DND-41 (cell line): ENCODE measurements at regions not wholly inside any gene's neighbourhood (a gene's known extent, or its start where the extent isn't known, plus 50 kb on each side); places are given as distances from the start of the nearest gene placed in this dataset.
"Not testable (repeated sequence)": the region's sequence is repeated elsewhere in the genome, so short reads cannot be mapped to it uniquely, and the experiment has no call there.

Experiments
- ATAC-seq: fragments of 200-7000 bp; cut with Tn5 transposase; 3 replicates; pipeline ENCODE4 v1.9.1; 2021; ENCODE audit warnings: low read depth; ENCODE audit not compliant: insufficient read depth
- DNase-seq: peaks from one replicate; pipeline ENCODE4 v3.0.0-alpha.2; 2020
- H2AFZ ChIP-seq: 2 replicates; pipeline ENCODE4 v1.6.0; 2012; ENCODE audit warnings: low read depth, low read length
- H3K27ac ChIP-seq: 2 replicates; pipeline ENCODE4 v1.5.1; 2012; ENCODE audit warnings: low read length, inconsistent platforms
- H3K27me3 ChIP-seq: fragments of 200-600 bp; sonication (generic); 2 replicates; pipeline ENCODE4 v1.6.0; 2012; ENCODE audit warnings: low read length, mild to moderate bottlenecking, inconsistent platforms; ENCODE audit not compliant: insufficient read depth, poor library complexity
- H3K36me3 ChIP-seq: 2 replicates; pipeline ENCODE4 v1.5.1; 2012; ENCODE audit warnings: low read length, inconsistent platforms; ENCODE audit not compliant: insufficient read depth
- H3K4me1 ChIP-seq: 2 replicates; pipeline ENCODE4 v1.5.1; 2012; ENCODE audit warnings: mild to moderate bottlenecking, low read length; ENCODE audit not compliant: insufficient read depth
- H3K4me2 ChIP-seq: 2 replicates; pipeline ENCODE4 v1.6.0; 2012; ENCODE audit warnings: mild to moderate bottlenecking, moderate library complexity, low read length, inconsistent platforms; ENCODE audit not compliant: insufficient read depth
- H3K4me3 ChIP-seq, 2 experiments: fragments of 200-600 bp in 1 of 2; shearing (Covaris generic) in 1 of 2; 2 replicates each; pipeline ENCODE4 v1.5.1; 2012 to 2016; ENCODE audit warnings: inconsistent platforms in 2 of 2, low read length in 2 of 2, mild to moderate bottlenecking in 2 of 2, low read depth in 1 of 2, moderate library complexity in 1 of 2
- H3K79me2 ChIP-seq: 2 replicates; pipeline ENCODE4 v1.6.0; 2012; ENCODE audit warnings: low read length, inconsistent platforms; ENCODE audit not compliant: insufficient read depth
- H3K9ac ChIP-seq: 2 replicates; pipeline ENCODE4 v1.6.0; 2012; ENCODE audit warnings: low read depth, mild to moderate bottlenecking, inconsistent platforms, low read length, moderate library complexity
- H3K9me3 ChIP-seq: 2 replicates; pipeline ENCODE4 v1.5.1; 2012; ENCODE audit warnings: low read length, moderate library complexity, mild to moderate bottlenecking, inconsistent platforms; ENCODE audit not compliant: insufficient read depth, severe bottlenecking
- H4K20me1 ChIP-seq: 2 replicates; pipeline ENCODE4 v1.6.0; 2012; ENCODE audit warnings: low read length; ENCODE audit not compliant: insufficient read depth
- EZH2 ChIP-seq: IDR thresholded peaks from 3 replicates; pipeline ENCODE4 v1.6.1; 2012; ENCODE audit warnings: borderline replicate concordance, low read depth, mild to moderate bottlenecking, moderate library complexity, low read length, inconsistent platforms; ENCODE audit not compliant: severe bottlenecking
- TF ChIP-seq, protein P1 (sequence below): IDR thresholded peaks from 2 replicates; pipeline ENCODE4 v1.5.1; 2012; ENCODE audit warnings: borderline replicate concordance, low read length, moderate library complexity, mild to moderate bottlenecking; ENCODE audit not compliant: poor library complexity, severe bottlenecking; ENCODE audit errors: extremely low read depth

DNA sequence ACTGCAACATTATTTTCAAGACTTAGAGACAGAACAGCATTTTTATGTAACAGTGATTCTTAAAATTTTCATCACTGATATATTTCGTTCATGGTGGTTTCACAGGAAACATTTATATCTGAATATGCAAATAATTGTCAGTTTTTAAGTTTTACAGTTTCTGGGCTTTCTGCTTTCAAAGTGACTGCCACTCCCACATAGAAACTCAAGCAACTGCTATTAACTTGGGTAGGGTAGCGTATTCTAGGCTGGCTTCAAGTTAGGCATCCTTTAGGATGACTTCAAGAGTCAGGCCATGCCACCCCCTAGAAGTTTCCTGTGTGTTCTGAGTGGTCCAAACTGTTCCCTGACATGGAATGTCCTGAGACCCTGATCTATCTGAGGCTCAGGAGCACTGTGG is 123.6 kb upstream of the TSPAN8 start:
- no peaks in the 10 kb centered on the region for H3K9me3 ChIP-seq
- H3K27me3 ChIP-seq: no peaks in the 10 kb centered on the region
- H4K20me1 ChIP-seq: no peaks in the 10 kb centered on the region
- no peaks in the 10 kb centered on the region for H3K4me1 ChIP-seq
- H3K27ac ChIP-seq: no peak overlapping the region
- H3K36me3 ChIP-seq: no peaks in the 10 kb centered on the region
- H2AFZ ChIP-seq: no peak overlapping the region
- ATAC-seq (no peak), DNase-seq (no peak)
- no peak overlapping the region for H3K9ac ChIP-seq
- no peaks in the 10 kb centered on the region for H3K79me2 ChIP-seq
- TF ChIP-seq, protein P1, sequence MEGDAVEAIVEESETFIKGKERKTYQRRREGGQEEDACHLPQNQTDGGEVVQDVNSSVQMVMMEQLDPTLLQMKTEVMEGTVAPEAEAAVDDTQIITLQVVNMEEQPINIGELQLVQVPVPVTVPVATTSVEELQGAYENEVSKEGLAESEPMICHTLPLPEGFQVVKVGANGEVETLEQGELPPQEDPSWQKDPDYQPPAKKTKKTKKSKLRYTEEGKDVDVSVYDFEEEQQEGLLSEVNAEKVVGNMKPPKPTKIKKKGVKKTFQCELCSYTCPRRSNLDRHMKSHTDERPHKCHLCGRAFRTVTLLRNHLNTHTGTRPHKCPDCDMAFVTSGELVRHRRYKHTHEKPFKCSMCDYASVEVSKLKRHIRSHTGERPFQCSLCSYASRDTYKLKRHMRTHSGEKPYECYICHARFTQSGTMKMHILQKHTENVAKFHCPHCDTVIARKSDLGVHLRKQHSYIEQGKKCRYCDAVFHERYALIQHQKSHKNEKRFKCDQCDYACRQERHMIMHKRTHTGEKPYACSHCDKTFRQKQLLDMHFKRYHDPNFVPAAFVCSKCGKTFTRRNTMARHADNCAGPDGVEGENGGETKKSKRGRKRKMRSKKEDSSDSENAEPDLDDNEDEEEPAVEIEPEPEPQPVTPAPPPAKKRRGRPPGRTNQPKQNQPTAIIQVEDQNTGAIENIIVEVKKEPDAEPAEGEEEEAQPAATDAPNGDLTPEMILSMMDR: no peak
- no peak overlapping the region for H3K4me2 ChIP-seq
- no peak overlapping the region for H3K4me3 ChIP-seq

DNA sequence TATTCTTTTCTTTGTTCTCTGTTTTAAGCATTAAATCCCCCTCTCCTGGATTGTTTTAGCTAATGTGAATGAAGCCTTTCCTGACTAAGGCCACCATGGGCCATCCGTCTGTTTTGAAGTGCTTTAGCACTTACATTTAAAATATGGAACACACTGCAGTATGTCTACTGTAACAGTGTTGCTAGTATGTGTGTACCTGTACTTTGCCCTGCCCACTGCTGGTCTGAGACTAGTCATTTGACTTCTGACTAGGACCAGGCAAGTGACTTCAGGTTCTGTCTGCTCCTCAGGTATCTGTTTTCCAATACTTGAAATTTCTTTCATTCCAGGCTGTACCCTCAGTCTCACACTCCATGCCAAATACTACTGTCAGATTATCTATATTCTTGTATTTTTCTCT is 120.1 kb upstream of the TSPAN8 start:
- Histone ChIP-seq H3K27me3 (no peaks in the 10 kb centered on the region), H2AFZ (no peak overlapping the region), H3K9ac (no peak overlapping the region), H3K4me2 (no peak overlapping the region), H3K9me3 (no peaks in the 10 kb centered on the region), H3K4me1 (no peaks in the 10 kb centered on the region), H3K27ac (no peak overlapping the region), H3K4me3 (no peak overlapping the region), H3K36me3 (no peaks in the 10 kb centered on the region), H3K79me2 (no peaks in the 10 kb centered on the region), H4K20me1 (no peaks in the 10 kb centered on the region)
- TF ChIP-seq EZH2: no peak
- TF ChIP-seq, protein P1: no peak
- ATAC-seq (no peak), DNase-seq (no peak)

DNA sequence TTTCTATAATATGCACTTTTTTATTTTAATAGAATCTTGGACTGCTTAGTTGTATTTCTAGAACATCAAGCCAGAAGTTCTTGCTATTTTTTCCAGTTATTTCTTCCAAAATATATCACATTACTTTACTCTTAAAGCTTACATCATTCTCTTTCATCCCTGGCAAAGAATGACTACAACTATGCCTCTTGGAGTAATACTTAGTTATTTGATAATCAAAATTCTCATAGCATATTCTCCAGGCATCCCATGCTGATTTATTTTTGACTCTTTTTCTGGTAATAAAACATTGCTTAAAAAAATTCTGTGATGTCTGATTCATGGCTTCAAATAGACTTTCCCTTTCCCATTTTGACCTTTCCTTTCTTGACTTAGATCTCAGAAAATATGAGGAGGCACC is 118.7 kb upstream of the TSPAN8 start:
- no peak overlapping the region for H3K4me3 ChIP-seq
- DNase-seq (no peak), ATAC-seq (no peak)
- H3K9ac ChIP-seq: no peak overlapping the region
- no peaks in the 10 kb centered on the region for H3K27me3 ChIP-seq
- H3K9me3 ChIP-seq: no peaks in the 10 kb centered on the region
- H2AFZ ChIP-seq: no peak overlapping the region
- no peaks in the 10 kb centered on the region for H3K4me1 ChIP-seq
- no peak for TF ChIP-seq EZH2
- TF ChIP-seq, protein P1: no peak
- H4K20me1 ChIP-seq: no peaks in the 10 kb centered on the region
- no peaks in the 10 kb centered on the region for H3K79me2 ChIP-seq
- H3K4me2 ChIP-seq: no peak overlapping the region
- no peak overlapping the region for H3K27ac ChIP-seq
- H3K36me3 ChIP-seq: no peaks in the 10 kb centered on the region

DNA sequence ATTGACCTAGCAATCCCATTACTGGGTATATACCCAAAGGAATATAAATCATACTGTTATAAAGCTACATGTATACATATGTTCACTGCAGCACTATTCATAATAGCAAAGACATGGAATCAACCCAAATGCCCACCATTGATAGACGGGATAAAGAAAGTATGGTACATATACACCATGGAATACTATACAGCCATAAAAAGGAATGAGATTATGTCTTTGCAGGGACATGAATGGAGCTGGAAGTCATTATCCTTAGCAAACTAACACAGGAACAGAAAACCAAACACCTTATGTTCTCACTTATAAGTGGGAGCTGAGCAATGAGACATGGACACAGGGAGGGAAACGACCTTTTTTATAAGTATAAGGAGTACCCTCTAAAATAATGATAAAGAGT is 113.0 kb upstream of the TSPAN8 start:
- not testable (repeated sequence) for H3K4me1 ChIP-seq, H3K27me3 ChIP-seq, H4K20me1 ChIP-seq, H3K27ac ChIP-seq, H3K4me2 ChIP-seq, H3K9ac ChIP-seq, ATAC-seq, H3K36me3 ChIP-seq, H3K9me3 ChIP-seq, DNase-seq, H3K79me2 ChIP-seq, H2AFZ ChIP-seq, H3K4me3 ChIP-seq
